MM.1S (cell line): ENCODE measurements at regions not wholly inside any gene's neighbourhood (a gene's known extent, or its start where the extent isn't known, plus 50 kb on each side); places are given as distances from the start of the nearest gene placed in this dataset.

Source experiments
- CTCF ChIP-seq: fragments of 300-600 bp; sonication (generic); IDR thresholded peaks from 2 replicates; pipeline ENCODE4 v1.5.1; 2016; ENCODE audit warnings: antibody characterized with exemption, low read length, mixed read lengths
- EZH2 ChIP-seq: fragments of 300-600 bp; sonication (generic); optimal IDR thresholded peaks from 2 replicates; pipeline ENCODE3; 2017; ENCODE audit warnings: low read depth, mild to moderate bottlenecking, antibody characterized with exemption, low read length, mixed read lengths

GRCh38 chr2:42868874-42869273 lies 76.5 kb upstream of the HAAO start:
- TF ChIP-seq EZH2: no peak
- no peak for TF ChIP-seq CTCF
